HepG2 (cell line): ENCODE measurements at regions not wholly inside any gene's neighbourhood (a gene's known extent, or its start where the extent isn't known, plus 50 kb on each side); places are given as distances from the start of the nearest gene placed in this dataset.

Source experiments
- ATF2 ChIP-seq: sonication (generic); formaldehyde crosslinking; IDR thresholded peaks from 2 replicates; pipeline ENCODE4 v1.4.0; 2020; ENCODE audit warnings: missing genetic modification reagents
- BCL6 ChIP-seq: IDR thresholded peaks from 2 replicates; pipeline ENCODE4 v1.6.1; 2016; ENCODE audit warnings: missing genetic modification reagents, missing compliant biosample characterization
- FOXA3 ChIP-seq: IDR thresholded peaks from 2 replicates; pipeline ENCODE4 v1.6.1; 2016; ENCODE audit warnings: missing genetic modification reagents, missing compliant biosample characterization
- FOXP4 ChIP-seq: sonication (generic); formaldehyde crosslinking; IDR thresholded peaks from 2 replicates; pipeline ENCODE4 v1.4.0; 2020; ENCODE audit warnings: missing genetic modification reagents
- HIVEP1 ChIP-seq: sonication (generic); formaldehyde crosslinking; IDR thresholded peaks from 2 replicates; pipeline ENCODE4 v1.4.0; 2020; ENCODE audit warnings: mild to moderate bottlenecking, missing genetic modification reagents
- KAT8 ChIP-seq: IDR thresholded peaks from 2 replicates; pipeline ENCODE4 v1.6.1; 2016; ENCODE audit warnings: missing genetic modification reagents, missing compliant biosample characterization
- KLF11 ChIP-seq: IDR thresholded peaks from 2 replicates; pipeline ENCODE4 v1.6.1; 2016; ENCODE audit warnings: missing compliant biosample characterization
- MXD1 ChIP-seq: sonication (generic); formaldehyde crosslinking; IDR thresholded peaks from 2 replicates; pipeline ENCODE4 v1.4.0; 2020; ENCODE audit warnings: mild to moderate bottlenecking, missing genetic modification reagents
- NR2F1 ChIP-seq, 2 experiments: fragments of 450-650 bp in 1 of 2; formaldehyde crosslinking in 1 of 2; IDR thresholded peaks; 2 replicates each; pipeline versions ENCODE4 v1.5.0 to v1.6.1; 2016 to 2020; ENCODE audit warnings: mild to moderate bottlenecking in 1 of 2, missing compliant biosample characterization in 1 of 2, missing genetic modification reagents in 1 of 2, moderate library complexity in 1 of 2
- RAD21 ChIP-seq: fragments of 450-650 bp; formaldehyde crosslinking; IDR thresholded peaks from 2 replicates; pipeline ENCODE4 v1.5.0; 2020; ENCODE audit warnings: mild to moderate bottlenecking
- SMARCC2 ChIP-seq: fragments of 450-650 bp; IDR thresholded peaks from 2 replicates; pipeline ENCODE4 v1.6.1; 2017; ENCODE audit warnings: antibody characterized with exemption, mild to moderate bottlenecking
- SNRNP70 ChIP-seq: fragments of 200-400 bp; formaldehyde crosslinking; IDR thresholded peaks from 2 replicates; pipeline ENCODE4 v1.6.1; 2017; ENCODE audit warnings: mild to moderate bottlenecking, low read depth, low read length, moderate library complexity
- SOX13 ChIP-seq, 3 experiments: fragments of 450-650 bp in 1 of 3; sonication (generic) in 1 of 3; formaldehyde crosslinking in 1 of 3; IDR thresholded peaks in 2 of 3; conservative IDR thresholded peaks in 1 of 3; 2 replicates each; pipeline versions ENCODE4 v1.5.0 to v1.6.1; 2016 to 2020; ENCODE audit warnings: antibody characterized with exemption in 1 of 3, mild to moderate bottlenecking in 1 of 3, missing compliant biosample characterization in 1 of 3, missing genetic modification reagents in 1 of 3, moderate library complexity in 1 of 3
- SOX6 ChIP-seq, 2 experiments: fragments of 450-650 bp in 1 of 2; sonication (generic) in 1 of 2; formaldehyde crosslinking in 1 of 2; IDR thresholded peaks; 2 replicates each; pipeline versions ENCODE4 v1.4.0 to v1.6.1; 2017 to 2020; ENCODE audit warnings: antibody characterized with exemption in 1 of 2, mild to moderate bottlenecking in 1 of 2, missing genetic modification reagents in 1 of 2
- TEAD3 ChIP-seq: optimal IDR thresholded peaks from 2 replicates; pipeline ENCODE3; 2016; ENCODE audit warnings: borderline replicate concordance
- ZNF362 ChIP-seq: sonication (generic); formaldehyde crosslinking; IDR thresholded peaks from 2 replicates; pipeline ENCODE4 v1.4.0; 2020; ENCODE audit warnings: missing genetic modification reagents, mild to moderate bottlenecking, borderline replicate concordance
- ZNF552 ChIP-seq: sonication (generic); formaldehyde crosslinking; IDR thresholded peaks from 2 replicates; pipeline ENCODE4 v1.9.0; 2022; ENCODE audit warnings: missing genetic modification reagents, mild to moderate bottlenecking, borderline replicate concordance
- ZNF770 ChIP-seq: sonication (generic); formaldehyde crosslinking; IDR thresholded peaks from 2 replicates; pipeline ENCODE4 v1.5.0; 2020; ENCODE audit warnings: mild to moderate bottlenecking, missing genetic modification reagents
- ZNF773 ChIP-seq: sonication (generic); formaldehyde crosslinking; IDR thresholded peaks from 2 replicates; pipeline ENCODE4 v1.4.0; 2020; ENCODE audit warnings: missing genetic modification reagents, borderline replicate concordance
- ZNF788 ChIP-seq: sonication (generic); formaldehyde crosslinking; IDR thresholded peaks from 2 replicates; pipeline ENCODE4 v1.5.0; 2020; ENCODE audit warnings: mild to moderate bottlenecking, missing genetic modification reagents, borderline replicate concordance
- ZNF839 ChIP-seq: sonication (generic); formaldehyde crosslinking; IDR thresholded peaks from 2 replicates; pipeline ENCODE4 v1.4.0; 2020; ENCODE audit warnings: missing genetic modification reagents, mild to moderate bottlenecking, borderline replicate concordance
- ZZZ3 ChIP-seq: sonication (generic); formaldehyde crosslinking; IDR thresholded peaks from 2 replicates; pipeline ENCODE4 v1.4.0; 2020; ENCODE audit warnings: missing genetic modification reagents, mild to moderate bottlenecking, borderline replicate concordance

GRCh38 chr7:25054819-25055519 lies 70.1 kb downstream of the CYCS start (continued):
- TF ChIP-seq FOXP4 (CRISPR knock-in tag): peak; percentile 41; the same call in 1 of the 2 replicates
- TF ChIP-seq SOX13 (IDR thresholded peaks at IDR 0.05): no peak
- peak in 1 of 2 experiments; percentile 37; a peak in 1 of 4 replicates for TF ChIP-seq SOX13 (CRISPR knock-in tag; conservative IDR thresholded peaks at IDR 0.05 in 1 of 2, IDR thresholded peaks at IDR 0.05 in 1 of 2)
- TF ChIP-seq ZNF552 (CRISPR knock-in tag): no peak
- no peak for TF ChIP-seq ZNF788 (CRISPR knock-in tag)
- TF ChIP-seq ZNF362 (CRISPR knock-in tag): no peak
- no peak for TF ChIP-seq ZNF773 (CRISPR knock-in tag)
- no peak for TF ChIP-seq FOXA3 (CRISPR knock-in tag)
- no peak for TF ChIP-seq MXD1
- 0 out of 2 replicates have a peak, but pooled peaks have one; percentile 26 for TF ChIP-seq BCL6
- TF ChIP-seq TEAD3: no peak
- TF ChIP-seq ZZZ3 (CRISPR knock-in tag): no peak
- TF ChIP-seq HIVEP1 (CRISPR knock-in tag): no peak
- no peak for TF ChIP-seq KAT8 (CRISPR knock-in tag)
- TF ChIP-seq ATF2 (CRISPR knock-in tag): no peak
- no peak for TF ChIP-seq SOX6 (IDR thresholded peaks at IDR 0.05)
- peak; percentile 55 for TF ChIP-seq SOX6 (CRISPR knock-in tag; IDR thresholded peaks at IDR 0.05)
- TF ChIP-seq RAD21 (CRISPR knock-in tag): no peak
- TF ChIP-seq KLF11: no peak
- TF ChIP-seq NR2F1 (CRISPR knock-in tag; IDR thresholded peaks at IDR 0.05): 0 out of 4 replicates have a peak, but pooled peaks of 1 of the 2 experiments have one; percentile 43
- no peak for TF ChIP-seq ZNF839 (CRISPR knock-in tag)
- no peak for TF ChIP-seq SNRNP70
- TF ChIP-seq ZNF770: peak; percentile 86; the same call in 1 of the 2 replicates
- TF ChIP-seq SMARCC2: no peak
